Heart left ventricle (tissue), 13 donors: ENCODE measurements at regions not wholly inside any gene's neighbourhood (a gene's known extent, or its start where the extent isn't known, plus 50 kb on each side); places are given as distances from the start of the nearest gene placed in this dataset.

ENCODE experiments used
- POLR2A ChIP-seq, 2 donors: fragments of 450-650 bp; IDR thresholded peaks; one replicate each; pipeline ENCODE4 v1.6.1; 2017; ENCODE audit warnings: antibody characterized with exemption in 2 of 2, mild to moderate bottlenecking in 2 of 2, moderate library complexity in 2 of 2
- TF ChIP-seq, protein P1 (sequence below), 12 donors: fragments of 200-600 bp; sonication (generic) in 4 of 12; IDR thresholded peaks; one replicate each; pipeline versions ENCODE4 v1.5.0 to v1.8.0; 2018 to 2022; ENCODE audit warnings: antibody characterized with exemption in 12 of 12, mild to moderate bottlenecking in 5 of 12
- donor health status: ischemic (EF 13 %, LVEDD 7.1; RV severe dilation, severe dysfunction).
- donor health status: DM: no; HTN: yes; CAD: no.
- donor health status: DM: no; HTN: no; CAD: no.
- donor health status: ischemic (EF 25% LVEDD 6.9; RV normal size, moderate dysfunction).
- donor health status: ischemic (EF 25% LVEDD 5.7; RV mildly dilated, moderate dysfunction).
- donor health status: ischemic (EF 35%, LVEDD 5.7; RV mildly dilated, moderate dysfunction).
- donor health status: nonischemic (EF 11% LVEDD 7.7; RV severe dilation, severe dysfunction).
- donor health status: DM: yes; HTN: yes; CAD: no.
- donor health status: PGD.
- donor health status: ischemic (EF 29% LVEDD 5.4; RV normal size, mild dysfunction).
- donor health status: nonischemic (EF 23%, LVEDD 6.1; RV moderate dilation, normal function).

DNA sequence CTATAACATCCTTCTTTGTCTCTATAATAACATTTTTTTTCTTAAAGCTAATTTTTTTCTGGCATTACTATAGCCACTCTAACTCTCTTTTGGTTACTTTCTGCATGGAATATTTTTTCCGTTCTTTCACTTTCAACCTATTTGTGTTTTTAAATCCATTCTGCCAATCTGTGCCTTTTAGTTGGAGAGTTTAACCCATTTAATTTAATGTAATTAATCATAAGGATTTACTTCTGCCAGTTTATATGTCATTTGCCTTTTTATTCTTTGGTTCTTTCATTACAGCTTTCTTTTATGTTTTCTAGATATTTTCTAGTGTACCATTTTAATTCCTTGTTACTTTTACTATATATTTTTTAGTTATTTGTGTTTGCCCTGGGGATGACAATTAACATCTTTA lies 78.6 kb downstream of the TMEM270 start:
- TF ChIP-seq, protein P1, sequence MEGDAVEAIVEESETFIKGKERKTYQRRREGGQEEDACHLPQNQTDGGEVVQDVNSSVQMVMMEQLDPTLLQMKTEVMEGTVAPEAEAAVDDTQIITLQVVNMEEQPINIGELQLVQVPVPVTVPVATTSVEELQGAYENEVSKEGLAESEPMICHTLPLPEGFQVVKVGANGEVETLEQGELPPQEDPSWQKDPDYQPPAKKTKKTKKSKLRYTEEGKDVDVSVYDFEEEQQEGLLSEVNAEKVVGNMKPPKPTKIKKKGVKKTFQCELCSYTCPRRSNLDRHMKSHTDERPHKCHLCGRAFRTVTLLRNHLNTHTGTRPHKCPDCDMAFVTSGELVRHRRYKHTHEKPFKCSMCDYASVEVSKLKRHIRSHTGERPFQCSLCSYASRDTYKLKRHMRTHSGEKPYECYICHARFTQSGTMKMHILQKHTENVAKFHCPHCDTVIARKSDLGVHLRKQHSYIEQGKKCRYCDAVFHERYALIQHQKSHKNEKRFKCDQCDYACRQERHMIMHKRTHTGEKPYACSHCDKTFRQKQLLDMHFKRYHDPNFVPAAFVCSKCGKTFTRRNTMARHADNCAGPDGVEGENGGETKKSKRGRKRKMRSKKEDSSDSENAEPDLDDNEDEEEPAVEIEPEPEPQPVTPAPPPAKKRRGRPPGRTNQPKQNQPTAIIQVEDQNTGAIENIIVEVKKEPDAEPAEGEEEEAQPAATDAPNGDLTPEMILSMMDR (IDR thresholded peaks at IDR 0.05): no peak
- TF ChIP-seq POLR2A (IDR thresholded peaks at IDR 0.05): no peak
